VCaP (cell line): ENCODE measurements at regions not wholly inside any gene's neighbourhood (a gene's known extent, or its start where the extent isn't known, plus 50 kb on each side); places are given as distances from the start of the nearest gene placed in this dataset.

Experiments
- H3K27ac ChIP-seq: fragments of 450-650 bp; 2 replicates; pipeline ENCODE4 v1.5.1; 2017
- TF ChIP-seq, protein P1 (sequence below): fragments of 450-650 bp; conservative IDR thresholded peaks from 2 replicates; pipeline ENCODE4 v1.5.1; 2017; ENCODE audit warnings: mild to moderate bottlenecking, moderate library complexity

DNA sequence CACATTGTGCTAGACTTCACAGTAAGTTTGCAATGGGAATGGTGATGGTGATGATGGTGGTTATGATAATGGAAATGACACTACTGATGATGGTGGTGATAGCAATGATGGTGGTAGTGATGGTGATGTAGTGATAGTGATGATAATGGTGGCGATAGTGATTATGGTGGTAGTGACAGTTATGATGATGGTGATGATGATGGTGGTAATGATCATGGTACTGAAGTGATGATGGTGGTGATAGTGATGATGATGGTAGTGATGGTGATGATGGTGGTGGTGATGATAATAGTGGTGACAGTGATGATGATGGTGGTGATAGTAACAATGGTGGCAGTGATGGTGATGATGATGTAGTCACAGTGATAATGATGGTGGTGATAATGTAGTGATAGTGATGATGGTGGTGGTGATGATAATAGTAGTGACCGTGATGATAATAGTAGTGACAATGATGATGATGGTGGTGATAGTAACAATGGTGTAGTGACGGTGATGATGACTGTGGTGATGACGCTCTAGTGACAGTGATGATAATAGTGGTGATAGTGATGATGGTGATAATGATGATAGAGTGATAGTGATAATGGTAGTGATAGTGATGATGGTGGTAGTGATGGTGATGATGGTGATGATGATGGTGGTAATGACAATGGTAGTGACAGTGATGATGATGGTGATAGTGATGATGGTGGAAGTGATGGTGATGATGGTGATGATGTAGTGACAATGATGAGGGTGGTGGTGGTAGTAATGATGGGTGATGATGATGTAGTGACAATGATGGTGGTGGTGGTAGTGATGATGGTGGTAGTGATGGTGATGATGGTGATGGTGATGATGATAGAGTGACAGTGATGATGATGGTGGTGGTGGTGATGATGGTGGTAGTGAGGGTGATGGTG, 222.9 kb upstream of the PWP1 start:
- H3K27ac ChIP-seq: no peak overlapping the region
- TF ChIP-seq, protein P1, sequence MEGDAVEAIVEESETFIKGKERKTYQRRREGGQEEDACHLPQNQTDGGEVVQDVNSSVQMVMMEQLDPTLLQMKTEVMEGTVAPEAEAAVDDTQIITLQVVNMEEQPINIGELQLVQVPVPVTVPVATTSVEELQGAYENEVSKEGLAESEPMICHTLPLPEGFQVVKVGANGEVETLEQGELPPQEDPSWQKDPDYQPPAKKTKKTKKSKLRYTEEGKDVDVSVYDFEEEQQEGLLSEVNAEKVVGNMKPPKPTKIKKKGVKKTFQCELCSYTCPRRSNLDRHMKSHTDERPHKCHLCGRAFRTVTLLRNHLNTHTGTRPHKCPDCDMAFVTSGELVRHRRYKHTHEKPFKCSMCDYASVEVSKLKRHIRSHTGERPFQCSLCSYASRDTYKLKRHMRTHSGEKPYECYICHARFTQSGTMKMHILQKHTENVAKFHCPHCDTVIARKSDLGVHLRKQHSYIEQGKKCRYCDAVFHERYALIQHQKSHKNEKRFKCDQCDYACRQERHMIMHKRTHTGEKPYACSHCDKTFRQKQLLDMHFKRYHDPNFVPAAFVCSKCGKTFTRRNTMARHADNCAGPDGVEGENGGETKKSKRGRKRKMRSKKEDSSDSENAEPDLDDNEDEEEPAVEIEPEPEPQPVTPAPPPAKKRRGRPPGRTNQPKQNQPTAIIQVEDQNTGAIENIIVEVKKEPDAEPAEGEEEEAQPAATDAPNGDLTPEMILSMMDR: no peak

DNA sequence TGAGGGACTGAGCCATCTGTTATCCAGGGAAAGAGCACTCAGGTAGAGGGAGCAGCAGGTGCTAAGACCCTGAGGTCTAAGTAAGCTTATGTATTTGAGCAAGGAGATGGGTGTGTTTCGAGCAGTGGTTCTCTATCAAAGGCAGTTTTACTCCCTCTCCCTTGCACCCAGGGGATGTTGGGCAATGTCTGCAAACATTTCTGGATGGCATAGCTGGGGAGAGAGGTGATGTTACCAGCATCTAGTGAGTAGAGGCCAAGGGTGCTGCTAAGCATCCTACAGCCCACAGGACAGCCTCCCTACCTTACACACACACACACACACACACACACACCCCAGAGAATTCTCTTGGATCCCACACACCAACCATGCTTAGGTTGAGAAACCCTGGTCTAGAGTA, 221.0 kb upstream of the PWP1 start:
- no peak overlapping the region for H3K27ac ChIP-seq
- TF ChIP-seq, protein P1: no peak

DNA sequence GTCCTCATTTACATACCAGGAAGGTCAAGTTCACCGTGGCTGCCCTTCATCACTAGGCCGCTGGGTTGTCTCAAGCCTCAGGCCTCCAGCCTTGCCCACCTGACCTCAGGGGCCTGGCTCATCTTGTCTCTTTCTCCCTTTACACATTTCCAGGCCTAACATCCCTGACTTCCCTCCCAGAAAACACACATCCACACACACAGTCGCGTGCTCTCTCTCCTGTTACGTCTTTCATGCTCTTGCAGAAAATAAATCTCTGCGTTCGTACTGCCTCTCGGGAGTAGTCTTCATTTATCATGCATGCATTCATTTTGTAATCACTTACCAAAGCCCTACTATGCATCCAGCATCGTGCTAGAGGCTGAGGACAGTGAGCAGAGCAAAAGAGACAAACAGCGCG, 220.0 kb upstream of the PWP1 start:
- TF ChIP-seq, protein P1: no peak
- H3K27ac ChIP-seq: no peak overlapping the region

DNA sequence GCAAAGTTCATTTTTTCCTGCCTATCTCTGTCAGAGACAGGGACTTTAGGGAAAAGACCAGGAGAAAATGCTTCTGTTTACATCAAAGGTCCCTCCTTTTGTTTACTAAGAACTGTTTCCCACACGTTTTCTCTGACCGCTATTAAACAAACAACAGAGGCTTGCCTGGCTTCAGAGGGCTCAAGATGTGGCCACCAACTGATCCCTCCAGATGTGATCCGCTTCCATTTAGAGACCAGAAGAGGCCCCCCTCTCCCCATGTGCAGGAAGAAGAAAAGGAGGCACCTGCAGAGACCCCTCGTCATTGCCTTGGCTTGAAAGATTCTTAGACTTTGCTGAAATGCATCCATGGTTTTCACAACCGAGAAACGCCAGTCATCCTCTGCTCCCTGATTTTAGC, 217.9 kb upstream of the PWP1 start:
- TF ChIP-seq, protein P1: no peak

DNA sequence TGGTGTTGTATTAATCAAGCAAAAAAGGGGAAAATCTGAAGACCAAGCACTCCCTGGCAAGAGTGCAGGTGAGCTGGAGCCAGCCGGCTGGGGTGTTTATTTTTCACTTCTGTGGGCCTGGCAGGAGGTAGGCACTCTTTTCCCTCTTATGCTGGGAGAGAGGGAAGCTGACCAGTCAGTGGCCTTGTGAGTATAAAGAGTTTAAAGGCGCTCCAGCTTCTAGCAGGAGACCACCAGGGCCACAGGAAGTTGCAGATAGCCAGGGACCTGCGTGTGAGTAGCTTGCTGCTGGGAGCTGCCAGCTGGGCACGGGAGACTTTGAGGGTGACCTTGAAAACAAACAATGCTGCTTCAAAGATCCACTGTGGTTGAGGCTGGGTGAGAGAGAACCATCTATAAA, 217.4 kb upstream of the PWP1 start:
- TF ChIP-seq, protein P1: no peak
- H3K27ac ChIP-seq: no peak overlapping the region

More for the DNA sequence above, 217.9 kb upstream of the PWP1 start:
- H3K27ac ChIP-seq: no peak overlapping the region

DNA sequence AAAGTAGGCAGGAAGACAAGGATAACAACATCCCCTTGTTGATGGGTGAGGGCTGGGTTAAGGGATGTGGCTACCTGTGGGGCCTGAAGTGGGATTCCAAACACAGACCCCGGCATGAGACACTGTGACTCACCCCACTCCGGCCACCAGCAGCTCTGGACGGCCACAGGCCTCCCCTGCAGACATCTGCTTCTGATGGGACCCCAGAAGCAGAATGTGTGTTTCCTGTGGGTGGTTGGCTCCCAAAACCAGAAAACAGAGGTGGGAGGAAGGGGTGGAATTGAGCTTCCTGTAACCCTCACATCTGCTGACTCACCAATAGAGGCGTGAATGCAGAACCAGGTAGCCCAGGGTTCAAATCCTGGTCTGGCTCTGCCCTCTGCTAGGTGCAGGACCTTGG, 216.6 kb upstream of the PWP1 start:
- no peak overlapping the region for H3K27ac ChIP-seq
- TF ChIP-seq, protein P1: no peak

DNA sequence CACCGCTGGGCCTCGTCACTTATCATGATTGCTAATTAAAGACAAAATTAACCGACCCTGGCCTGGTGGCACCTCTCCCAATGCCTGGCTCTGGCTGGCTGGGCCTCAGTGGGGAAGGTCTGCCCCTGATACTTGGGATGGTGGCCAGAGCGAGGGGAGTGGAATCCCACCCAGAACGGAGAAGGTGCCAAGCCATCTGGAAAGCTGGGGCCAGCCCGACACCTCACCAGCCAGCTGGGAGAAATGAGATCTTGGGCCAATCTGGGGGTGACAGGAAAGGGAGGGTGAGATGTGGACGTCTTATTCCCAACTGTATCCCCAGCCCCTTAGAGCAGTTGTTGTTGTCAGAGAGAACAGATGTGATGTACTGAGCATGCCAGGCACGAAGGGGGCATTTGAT, 215.0 kb upstream of the PWP1 start:
- H3K27ac ChIP-seq: no peak overlapping the region
- TF ChIP-seq, protein P1: no peak
